GM23338 (cell line): ENCODE measurements at regions not wholly inside any gene's neighbourhood (a gene's known extent, or its start where the extent isn't known, plus 50 kb on each side); places are given as distances from the start of the nearest gene placed in this dataset.

Experiments
- ATAC-seq: fragments of 200-7000 bp; cut with Tn5 transposase; 3 replicates; pipeline ENCODE4 v1.9.1; 2020
- DNase-seq: peaks from one replicate; pipeline ENCODE4 v3.0.0-alpha.2; 2015; ENCODE audit warnings: low spot score
- H2AFZ ChIP-seq: fragments of 200-600 bp; sonication (generic); 2 replicates; pipeline ENCODE4 v1.8.0; 2016; ENCODE audit warnings: antibody characterized with exemption, mild to moderate bottlenecking, moderate library complexity
- H3F3A ChIP-seq: fragments of 200-600 bp; sonication (generic); replicated peaks from 2 replicates; pipeline ENCODE4 v1.8.0; 2017; ENCODE audit warnings: antibody characterized with exemption, mixed run types, low read depth
- H3K27ac ChIP-seq: fragments of 200-600 bp; sonication (generic); 2 replicates; pipeline ENCODE4 v1.6.1; 2016; ENCODE audit warnings: low read depth
- H3K27me3 ChIP-seq: fragments of 200-600 bp; sonication (generic); 2 replicates; pipeline ENCODE4 v1.8.0; 2016; ENCODE audit warnings: mild to moderate bottlenecking, mixed run types, moderate library complexity; ENCODE audit not compliant: insufficient read depth
- H3K36me3 ChIP-seq: fragments of 200-600 bp; sonication (generic); 2 replicates; pipeline ENCODE4 v1.8.0; 2016; ENCODE audit warnings: mild to moderate bottlenecking; ENCODE audit not compliant: insufficient read depth
- H3K4me1 ChIP-seq: fragments of 200-600 bp; sonication (generic); 2 replicates; pipeline ENCODE4 v1.8.0; 2016; ENCODE audit warnings: mild to moderate bottlenecking, moderate library complexity; ENCODE audit not compliant: insufficient read depth
- H3K4me2 ChIP-seq: fragments of 200-600 bp; sonication (generic); 2 replicates; pipeline ENCODE4 v1.7.1; 2017; ENCODE audit warnings: mixed run types
- H3K4me3 ChIP-seq: fragments of 200-600 bp; sonication (generic); 2 replicates; pipeline ENCODE4 v1.6.1; 2016; ENCODE audit warnings: mixed run types
- H3K79me2 ChIP-seq: fragments of 200-600 bp; sonication (generic); replicated peaks from 2 replicates; pipeline ENCODE4 v1.8.0; 2017; ENCODE audit warnings: mild to moderate bottlenecking; ENCODE audit not compliant: insufficient read depth
- H3K9me2 ChIP-seq: fragments of 200-600 bp; sonication (generic); 2 replicates; pipeline ENCODE4 v1.8.0; 2017; ENCODE audit not compliant: insufficient read depth
- H4K20me1 ChIP-seq: fragments of 200-600 bp; sonication (generic); replicated peaks from 2 replicates; pipeline ENCODE4 v1.8.0; 2017; ENCODE audit warnings: mild to moderate bottlenecking; ENCODE audit not compliant: insufficient read depth
- H3K27ac Mint-ChIP-seq: 2 replicates; pipeline ENCODE4 v1.8.0; 2020; ENCODE audit warnings: inconsistent platforms, mild to moderate bottlenecking, moderate library complexity, mixed read lengths
- H3K27me3 Mint-ChIP-seq: 3 replicates; pipeline ENCODE4 v1.8.0; 2022; ENCODE audit warnings: low read depth, mild to moderate bottlenecking, moderate library complexity, mixed read lengths, inconsistent platforms; ENCODE audit not compliant: insufficient read depth, poor library complexity
- H3K36me3 Mint-ChIP-seq: 3 replicates; pipeline ENCODE4 v1.8.0; 2021; ENCODE audit warnings: low read depth, mild to moderate bottlenecking, inconsistent platforms, moderate library complexity, mixed read lengths
- H3K4me1 Mint-ChIP-seq: 3 replicates; pipeline ENCODE4 v1.8.0; 2020; ENCODE audit warnings: mild to moderate bottlenecking, inconsistent platforms, mixed read lengths
- H3K4me3 Mint-ChIP-seq: 3 replicates; pipeline ENCODE4 v1.8.0; 2021; ENCODE audit warnings: moderate library complexity, mild to moderate bottlenecking, inconsistent platforms, mixed read lengths
- H3K9me3 Mint-ChIP-seq: 3 replicates; pipeline ENCODE4 v1.8.0; 2020; ENCODE audit warnings: moderate library complexity, mild to moderate bottlenecking, inconsistent platforms, mixed read lengths
- CREB1 ChIP-seq: fragments of 250-450 bp; sonication (Bioruptor Pico); IDR thresholded peaks from 2 replicates; pipeline ENCODE4 v1.5.0; 2020; ENCODE audit warnings: low read depth, mild to moderate bottlenecking, moderate library complexity
- EZH2 ChIP-seq: fragments of 200-600 bp; sonication (generic); IDR thresholded peaks from one replicate; pipeline ENCODE4 v1.8.0; 2017; ENCODE audit warnings: antibody characterized with exemption, mild to moderate bottlenecking, low read depth; ENCODE audit not compliant: unreplicated experiment
- EZH2phosphoT487 ChIP-seq: fragments of 200-600 bp; sonication (generic); IDR thresholded peaks from one replicate; pipeline ENCODE4 v1.8.1; 2018; ENCODE audit warnings: antibody characterized with exemption; ENCODE audit not compliant: unreplicated experiment
- JUNB ChIP-seq: IDR thresholded peaks from one replicate; pipeline ENCODE4 v1.6.1; 2016; ENCODE audit warnings: antibody characterized with exemption; ENCODE audit not compliant: unreplicated experiment
- NANOG ChIP-seq: IDR thresholded peaks from 2 replicates; pipeline ENCODE4 v1.6.1; 2016; ENCODE audit warnings: antibody characterized with exemption, borderline replicate concordance
- POLR2AphosphoS5 ChIP-seq: IDR thresholded peaks from 2 replicates; pipeline ENCODE4 v1.6.1; 2016; ENCODE audit warnings: antibody characterized with exemption, low read depth
- REST ChIP-seq: IDR thresholded peaks from one replicate; pipeline ENCODE4 v1.6.1; 2018; ENCODE audit warnings: antibody characterized with exemption; ENCODE audit not compliant: unreplicated experiment
- STAT1 ChIP-seq: IDR thresholded peaks from one replicate; pipeline ENCODE4 v1.6.1; 2016; ENCODE audit warnings: antibody characterized with exemption; ENCODE audit not compliant: unreplicated experiment
- ZNF114 ChIP-seq: fragments of 250-450 bp; sonication (Bioruptor Pico); IDR thresholded peaks from 2 replicates; pipeline ENCODE4 v1.5.0; 2020; ENCODE audit warnings: mild to moderate bottlenecking, moderate library complexity
- ZNF331 ChIP-seq: fragments of 250-450 bp; sonication (Bioruptor Pico); IDR thresholded peaks from 2 replicates; pipeline ENCODE4 v1.5.0; 2020; ENCODE audit warnings: low read depth, mild to moderate bottlenecking, moderate library complexity
- TF ChIP-seq, protein P1 (sequence below): IDR thresholded peaks from 2 replicates; pipeline ENCODE4 v1.6.1; 2016; ENCODE audit warnings: antibody characterized with exemption
- TF ChIP-seq, protein P2 (sequence below), 2 experiments: fragments of 200-600 bp in 1 of 2; sonication (generic) in 1 of 2; conservative IDR thresholded peaks; 2 replicates each; pipeline versions ENCODE4 v1.5.1 to v1.6.1; 2016 to 2017; ENCODE audit warnings: antibody characterized with exemption in 2 of 2, low read depth in 2 of 2, mild to moderate bottlenecking in 2 of 2, moderate library complexity in 1 of 2

DNA sequence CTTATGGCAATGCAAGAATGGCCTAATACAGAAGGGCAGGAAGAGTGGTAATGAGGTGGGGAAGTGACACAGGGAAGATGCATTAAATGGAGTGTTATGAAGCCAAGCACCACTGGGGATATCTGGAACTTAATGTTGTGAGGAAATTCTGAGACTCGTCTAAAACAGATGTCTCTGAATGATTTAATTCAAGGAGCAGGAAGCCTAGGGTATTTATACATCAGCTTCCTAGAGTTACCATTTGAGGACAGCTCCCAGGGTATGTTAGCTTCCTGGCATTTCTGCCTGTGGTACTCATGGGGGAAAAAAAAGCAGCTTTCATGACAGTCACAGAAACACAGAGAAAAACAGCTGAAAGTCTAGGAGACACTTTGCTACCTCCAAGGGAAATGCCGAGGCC, 989.5 kb downstream of the CBLN2 start (continued):
- TF ChIP-seq STAT1: no peak
- TF ChIP-seq, protein P1, sequence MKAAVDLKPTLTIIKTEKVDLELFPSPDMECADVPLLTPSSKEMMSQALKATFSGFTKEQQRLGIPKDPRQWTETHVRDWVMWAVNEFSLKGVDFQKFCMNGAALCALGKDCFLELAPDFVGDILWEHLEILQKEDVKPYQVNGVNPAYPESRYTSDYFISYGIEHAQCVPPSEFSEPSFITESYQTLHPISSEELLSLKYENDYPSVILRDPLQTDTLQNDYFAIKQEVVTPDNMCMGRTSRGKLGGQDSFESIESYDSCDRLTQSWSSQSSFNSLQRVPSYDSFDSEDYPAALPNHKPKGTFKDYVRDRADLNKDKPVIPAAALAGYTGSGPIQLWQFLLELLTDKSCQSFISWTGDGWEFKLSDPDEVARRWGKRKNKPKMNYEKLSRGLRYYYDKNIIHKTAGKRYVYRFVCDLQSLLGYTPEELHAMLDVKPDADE: no peak
- no peak for TF ChIP-seq CREB1 (CRISPR knock-in tag)

- Histone ChIP-seq H3K36me3 (no peaks in the 10 kb centered on the region; the same call in 1 of the 2 replicates), H3K79me2 (no peaks in the 10 kb centered on the region), H3K4me1 (no peaks in the 10 kb centered on the region), H3K9me2 (no peaks in the 10 kb centered on the region), H3F3A (no peaks in the 10 kb centered on the region), H3K27me3 (no peaks in the 10 kb centered on the region), H3K27ac (no peak overlapping the region), H3K4me2 (no peak overlapping the region), H4K20me1 (no peaks in the 10 kb centered on the region), H3K4me3 (no peak overlapping the region), H2AFZ (no peak overlapping the region)
- Mint-ChIP-seq H3K4me1 (no peaks in the 10 kb centered on the region), H3K4me3 (no peak overlapping the region), H3K9me3 (peaks cover 90% of the 10 kb centered on the region), H3K27me3 (peaks cover 2% of the 10 kb centered on the region), H3K36me3 (peaks cover 25% of the 10 kb centered on the region; the same call in 2 of the 3 replicates), H3K27ac (no peak overlapping the region)
- DNase-seq: no peak
- no peak for ATAC-seq
- TF ChIP-seq, protein P2, sequence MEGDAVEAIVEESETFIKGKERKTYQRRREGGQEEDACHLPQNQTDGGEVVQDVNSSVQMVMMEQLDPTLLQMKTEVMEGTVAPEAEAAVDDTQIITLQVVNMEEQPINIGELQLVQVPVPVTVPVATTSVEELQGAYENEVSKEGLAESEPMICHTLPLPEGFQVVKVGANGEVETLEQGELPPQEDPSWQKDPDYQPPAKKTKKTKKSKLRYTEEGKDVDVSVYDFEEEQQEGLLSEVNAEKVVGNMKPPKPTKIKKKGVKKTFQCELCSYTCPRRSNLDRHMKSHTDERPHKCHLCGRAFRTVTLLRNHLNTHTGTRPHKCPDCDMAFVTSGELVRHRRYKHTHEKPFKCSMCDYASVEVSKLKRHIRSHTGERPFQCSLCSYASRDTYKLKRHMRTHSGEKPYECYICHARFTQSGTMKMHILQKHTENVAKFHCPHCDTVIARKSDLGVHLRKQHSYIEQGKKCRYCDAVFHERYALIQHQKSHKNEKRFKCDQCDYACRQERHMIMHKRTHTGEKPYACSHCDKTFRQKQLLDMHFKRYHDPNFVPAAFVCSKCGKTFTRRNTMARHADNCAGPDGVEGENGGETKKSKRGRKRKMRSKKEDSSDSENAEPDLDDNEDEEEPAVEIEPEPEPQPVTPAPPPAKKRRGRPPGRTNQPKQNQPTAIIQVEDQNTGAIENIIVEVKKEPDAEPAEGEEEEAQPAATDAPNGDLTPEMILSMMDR (conservative IDR thresholded peaks at IDR 0.05; ENCODE audit: low read depth in 2 of 2): no peak
- no peak for TF ChIP-seq EZH2phosphoT487
- TF ChIP-seq JUNB: no peak
- TF ChIP-seq, protein P1: no peak
- no peak for TF ChIP-seq STAT1
- no peak for TF ChIP-seq ZNF114
- no peak for TF ChIP-seq CREB1 (CRISPR knock-in tag)
- no peak for TF ChIP-seq POLR2AphosphoS5
- TF ChIP-seq ZNF331 (CRISPR knock-in tag): no peak
- no peak for TF ChIP-seq NANOG
- no peak for TF ChIP-seq EZH2
- TF ChIP-seq REST: no peak
Observed at GRCh38 chr18:71541643-71542042, 1002.5 kb downstream of the CBLN2 start.
